Gastroesophageal sphincter (tissue), 3 donors: ENCODE measurements at regions not wholly inside any gene's neighbourhood (a gene's known extent, or its start where the extent isn't known, plus 50 kb on each side); places are given as distances from the start of the nearest gene placed in this dataset.
"Not testable (repeated sequence)": the region's sequence is repeated elsewhere in the genome, so short reads cannot be mapped to it uniquely, and the experiment has no call there.

Experiments used
- CTCF ChIP-seq, 4 experiments: fragments of 200-600 bp in 2 of 4; fragments of 450-650 bp in 2 of 4; sonication (generic) in 1 of 4; IDR thresholded peaks; one replicate each; pipeline ENCODE4 v1.5.1; 2017 to 2019; ENCODE audit warnings: antibody characterized with exemption in 4 of 4, mild to moderate bottlenecking in 2 of 4, moderate library complexity in 2 of 4
- POLR2A ChIP-seq, 2 donors: fragments of 450-650 bp; IDR thresholded peaks; one replicate each; pipeline ENCODE4 v1.6.1; 2017; ENCODE audit warnings: antibody characterized with exemption in 2 of 2, mild to moderate bottlenecking in 2 of 2, moderate library complexity in 1 of 2
- POLR2AphosphoS5 ChIP-seq: sonication (generic); formaldehyde crosslinking; IDR thresholded peaks from one replicate; pipeline ENCODE4 v1.6.1; 2017; ENCODE audit warnings: antibody characterized with exemption

GRCh38 chr9:39009743-39010142 lies 278.2 kb downstream of the CNTNAP3 start:
- TF ChIP-seq CTCF (IDR thresholded peaks at IDR 0.05); POLR2A (IDR thresholded peaks at IDR 0.05); POLR2AphosphoS5: not testable (repeated sequence)
